HCT116 (cell line): ENCODE measurements at regions not wholly inside any gene's neighbourhood (a gene's known extent, or its start where the extent isn't known, plus 50 kb on each side); places are given as distances from the start of the nearest gene placed in this dataset.

Source experiments
- ATAC-seq: fragments of 200-7000 bp; cut with Tn5 transposase; 2 replicates; pipeline ENCODE4 v1.9.1; 2020; ENCODE audit warnings: mild to moderate bottlenecking, moderate library complexity
- BruUV-seq: library from RNA; stranded (reverse); fragments of 400-500 nt; replicated peaks from 2 replicates; lab custom pipeline; 2021; lab: Mats Ljungman, UMichigan
- CTCF ChIA-PET: fragments of 300-600 bp; sonication (Branson Sonifier 250); formaldehyde crosslinking; loops from one replicate; lab custom pipeline; 2021; ENCODE audit warnings: antibody characterized with exemption; lab: Charles Lee
- POLR2A ChIA-PET: fragments of 300-600, 350-600 bp; sonication (Branson Sonifier 250); formaldehyde crosslinking; loops from one replicate; lab custom pipeline; 2021; ENCODE audit warnings: antibody characterized with exemption; lab: Charles Lee
- RAD21 ChIA-PET, 2 experiments: fragments of 300-600 bp; sonication (Branson Sonifier 250); formaldehyde crosslinking; loops; one replicate each; lab custom pipeline; 2023; ENCODE audit warnings: low total read pairs in 2 of 2; ENCODE audit not compliant: uncharacterized antibody in 2 of 2, unreplicated experiment in 2 of 2, low non-redundant PET in 1 of 2; lab: Charles Lee
- DNase-seq: peaks from one replicate; pipeline ENCODE4 v3.0.0-alpha.2; 2010; ENCODE audit warnings: low read depth, low spot score
- H2AFZ ChIP-seq: fragments of 200-600 bp; shearing (Covaris generic), sonication (generic); 2 replicates; pipeline ENCODE4 v1.6.1; 2017; ENCODE audit warnings: low read depth, mixed run types, mixed read lengths, antibody characterized with exemption, low read length; ENCODE audit not compliant: poor library complexity, severe bottlenecking
- H3K27ac ChIP-seq: 2 replicates; pipeline ENCODE4 v1.5.1; 2012; ENCODE audit warnings: low read depth, low read length
- H3K27me3 ChIP-seq: fragments of 200-600 bp; sonication (generic); 2 replicates; pipeline ENCODE4 v1.6.1; 2016; ENCODE audit warnings: mixed run types, low read length, mixed read lengths; ENCODE audit not compliant: insufficient read depth
- H3K36me3 ChIP-seq, 2 experiments: fragments of 200-500 bp in 1 of 2; fragments of 200-600 bp in 1 of 2; sonication (Bioruptor generic) in 1 of 2; sonication (generic) in 1 of 2; 2 replicates each; pipeline versions ENCODE4 v1.5.1 to v1.6.1; 2014 to 2016; ENCODE audit warnings: low read length in 2 of 2, inconsistent platforms in 1 of 2, mixed read lengths in 1 of 2, mixed run types in 1 of 2; ENCODE audit not compliant: insufficient read depth in 2 of 2, control insufficient read depth in 1 of 2
- H3K4me1 ChIP-seq, 2 experiments: fragments of 200-600 bp in 1 of 2; sonication (generic) in 1 of 2; 2 replicates each; pipeline versions ENCODE4 v1.5.1 to v1.6.1; 2012 to 2017; ENCODE audit warnings: low read length in 2 of 2, inconsistent platforms in 1 of 2, mild to moderate bottlenecking in 1 of 2, mixed read lengths in 1 of 2, mixed run types in 1 of 2, moderate library complexity in 1 of 2; ENCODE audit not compliant: insufficient read depth in 2 of 2, control insufficient read depth in 1 of 2
- H3K4me2 ChIP-seq: fragments of 200-600 bp; sonication (generic); 2 replicates; pipeline ENCODE4 v1.6.1; 2017; ENCODE audit warnings: mixed run types, low read length, mixed read lengths
- H3K4me3 ChIP-seq, 2 experiments: fragments of 200-600 bp in 1 of 2; sonication (generic) in 1 of 2; replicated peaks in 1 of 2; 2 replicates each; pipeline ENCODE4 v1.5.1; 2011 to 2016; ENCODE audit warnings: low read length in 2 of 2, control low read depth in 1 of 2, low read depth in 1 of 2, mild to moderate bottlenecking in 1 of 2, mixed read lengths in 1 of 2, mixed run types in 1 of 2
- H3K79me2 ChIP-seq: fragments of 200-600 bp; sonication (generic); 2 replicates; pipeline ENCODE4 v1.6.1; 2017; ENCODE audit warnings: mild to moderate bottlenecking, mixed run types, low read length, moderate library complexity, mixed read lengths; ENCODE audit not compliant: insufficient read depth
- H3K9ac ChIP-seq: fragments of 200-600 bp; sonication (generic); 2 replicates; pipeline ENCODE4 v1.6.1; 2016; ENCODE audit warnings: low read length, mixed read lengths
- H3K9me2 ChIP-seq: fragments of 200-600 bp; sonication (generic), shearing (Covaris generic); 2 replicates; pipeline ENCODE4 v1.6.1; 2017; ENCODE audit warnings: mixed run types, mild to moderate bottlenecking, moderate library complexity; ENCODE audit not compliant: insufficient read depth
- H3K9me3 ChIP-seq, 2 experiments: fragments of 200-500 bp in 1 of 2; fragments of 200-600 bp in 1 of 2; sonication (Bioruptor generic) in 1 of 2; sonication (generic) in 1 of 2; 2 replicates each; pipeline ENCODE4 v1.6.1; 2014 to 2017; ENCODE audit warnings: low read length in 2 of 2, mixed read lengths in 2 of 2, inconsistent platforms in 1 of 2, low read depth in 1 of 2, mild to moderate bottlenecking in 1 of 2, mixed run types in 1 of 2, moderate library complexity in 1 of 2; ENCODE audit not compliant: control insufficient read depth in 1 of 2, insufficient read depth in 1 of 2
- H4K20me1 ChIP-seq: fragments of 200-600 bp; sonication (generic), shearing (Covaris generic); 2 replicates; pipeline ENCODE4 v1.6.1; 2017; ENCODE audit warnings: mixed run types, mild to moderate bottlenecking, moderate library complexity; ENCODE audit not compliant: insufficient read depth
- CBX3 ChIP-seq: IDR thresholded peaks from 2 replicates; pipeline ENCODE4 v1.6.1; 2012; ENCODE audit warnings: low read depth
- CEBPB ChIP-seq: IDR thresholded peaks from 2 replicates; pipeline ENCODE4 v1.6.1; 2012; ENCODE audit warnings: low read depth
- EGR1 ChIP-seq: IDR thresholded peaks from 2 replicates; pipeline ENCODE4 v1.6.1; 2012; ENCODE audit warnings: low read depth
- ELF1 ChIP-seq: IDR thresholded peaks from 2 replicates; pipeline ENCODE4 v1.6.1; 2012; ENCODE audit warnings: low read depth, borderline replicate concordance
- EZH2 ChIP-seq: fragments of 200-600 bp; sonication (generic); IDR thresholded peaks from 2 replicates; pipeline ENCODE4 v1.6.1; 2017; ENCODE audit warnings: antibody characterized with exemption, mixed run types
- EZH2phosphoT487 ChIP-seq: fragments of 200-600 bp; IDR thresholded peaks from 2 replicates; pipeline ENCODE4 v1.6.1; 2018; ENCODE audit warnings: antibody characterized with exemption, borderline replicate concordance
- FOSL1 ChIP-seq: IDR thresholded peaks from 2 replicates; pipeline ENCODE4 v1.6.1; 2012; ENCODE audit warnings: low read depth
- POLR2A ChIP-seq: IDR thresholded peaks from 2 replicates; pipeline ENCODE4 v1.7.0; 2011; ENCODE audit warnings: borderline replicate concordance; ENCODE audit not compliant: insufficient read depth, insufficient read length; ENCODE audit errors: extremely low read depth
- POLR2AphosphoS5 ChIP-seq: IDR thresholded peaks from 2 replicates; pipeline ENCODE4 v1.6.1; 2011; ENCODE audit warnings: mild to moderate bottlenecking, low read depth, low read length, moderate library complexity
- RAD21 ChIP-seq: IDR thresholded peaks from 2 replicates; pipeline ENCODE4 v1.6.1; 2012; ENCODE audit warnings: low read depth, mild to moderate bottlenecking
- SP1 ChIP-seq: IDR thresholded peaks from 2 replicates; pipeline ENCODE4 v1.6.1; 2012; ENCODE audit warnings: low read depth
- TCF7L2 ChIP-seq: IDR thresholded peaks from 2 replicates; pipeline ENCODE4 v1.7.0; 2011; ENCODE audit warnings: borderline replicate concordance, inconsistent platforms; ENCODE audit not compliant: insufficient read depth, insufficient read length; ENCODE audit errors: extremely low read depth
- ZNF274 ChIP-seq: fragments of 200-500 bp; sonication (Bioruptor generic); IDR thresholded peaks from 2 replicates; pipeline ENCODE4 v1.6.1; 2014; ENCODE audit warnings: mild to moderate bottlenecking, low read depth, low read length, inconsistent platforms
- intact Hi-C: fragments of 100-400 bp; cut with micrococcal nuclease; formaldehyde crosslinking; loops from 2 replicates; pipeline ENCODE4 v1.10.0; 2022
- TF ChIP-seq, protein P1 (sequence below), 3 experiments: fragments of 200-600 bp in 1 of 3; sonication (generic) in 1 of 3; IDR thresholded peaks in 2 of 3; conservative IDR thresholded peaks in 1 of 3; 2 replicates each; pipeline ENCODE4 v1.5.1; 2012 to 2017; ENCODE audit warnings: low read depth in 2 of 3, low read length in 2 of 3, antibody characterized with exemption in 1 of 3, borderline replicate concordance in 1 of 3, control low read depth in 1 of 3, mild to moderate bottlenecking in 1 of 3, mixed read lengths in 1 of 3, mixed run types in 1 of 3, moderate library complexity in 1 of 3; ENCODE audit not compliant: insufficient read depth in 1 of 3
- TF ChIP-seq, protein P2 (sequence below): IDR thresholded peaks from 2 replicates; pipeline ENCODE4 v1.6.1; 2012
- TF ChIP-seq, protein P3 (sequence below): IDR thresholded peaks from 2 replicates; pipeline ENCODE4 v1.6.1; 2012; ENCODE audit warnings: low read depth
- TF ChIP-seq, protein P4 (sequence below): IDR thresholded peaks from 2 replicates; pipeline ENCODE4 v1.6.1; 2012
- TF ChIP-seq, protein P5 (sequence below): IDR thresholded peaks from 2 replicates; pipeline ENCODE4 v1.6.1; 2011; ENCODE audit warnings: mild to moderate bottlenecking, low read length, moderate library complexity; ENCODE audit not compliant: insufficient replicate concordance; ENCODE audit errors: extremely low read depth

DNA sequence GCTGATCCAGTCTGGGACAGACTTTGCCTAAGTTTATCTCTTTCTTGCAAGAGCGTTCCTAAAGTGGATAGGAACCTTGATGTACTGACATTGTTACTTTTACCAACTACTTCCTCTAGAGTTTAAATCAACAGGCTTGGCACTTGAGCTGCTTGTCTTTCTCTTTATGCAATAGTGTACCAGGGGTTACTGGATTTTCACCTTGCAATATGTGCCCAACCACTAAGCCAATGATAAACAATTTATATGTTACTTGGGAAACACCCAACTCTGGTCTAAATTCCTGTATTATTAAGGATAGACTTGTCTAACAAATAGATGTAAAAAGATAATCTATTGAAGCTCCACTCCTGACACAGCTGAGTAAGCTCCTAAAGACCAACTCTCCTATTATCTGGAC, 470.2 kb downstream of the SH2D4B start:
- Histone ChIP-seq H3K36me3 (no peaks in the 10 kb centered on the region), H4K20me1 (no peaks in the 10 kb centered on the region), H3K79me2 (no peaks in the 10 kb centered on the region), H3K9ac (no peak overlapping the region), H3K9me2 (no peaks in the 10 kb centered on the region), H2AFZ (no peak overlapping the region), H3K27ac (no peak overlapping the region), H3K4me2 (no peak overlapping the region), H3K27me3 (no peaks in the 10 kb centered on the region), H3K4me3 (no peak overlapping the region), H3K9me3 (no peaks in the 10 kb centered on the region), H3K4me1 (no peaks in the 10 kb centered on the region)
- intact Hi-C loops = no loop called here
- no peak for ATAC-seq
- no TSS peak for BruUV-seq
- ChIA-PET CTCF (interaction anchor here (0.9 kb wide), 1 partner anchor 62 kb away, joined by 3 read pairs; no protein-coding TSS in a partner anchor), POLR2A (no interaction called here), RAD21 (no interaction called here)
- no peak for DNase-seq
- TF ChIP-seq TCF7L2 = no peak
- TF ChIP-seq, protein P1, sequence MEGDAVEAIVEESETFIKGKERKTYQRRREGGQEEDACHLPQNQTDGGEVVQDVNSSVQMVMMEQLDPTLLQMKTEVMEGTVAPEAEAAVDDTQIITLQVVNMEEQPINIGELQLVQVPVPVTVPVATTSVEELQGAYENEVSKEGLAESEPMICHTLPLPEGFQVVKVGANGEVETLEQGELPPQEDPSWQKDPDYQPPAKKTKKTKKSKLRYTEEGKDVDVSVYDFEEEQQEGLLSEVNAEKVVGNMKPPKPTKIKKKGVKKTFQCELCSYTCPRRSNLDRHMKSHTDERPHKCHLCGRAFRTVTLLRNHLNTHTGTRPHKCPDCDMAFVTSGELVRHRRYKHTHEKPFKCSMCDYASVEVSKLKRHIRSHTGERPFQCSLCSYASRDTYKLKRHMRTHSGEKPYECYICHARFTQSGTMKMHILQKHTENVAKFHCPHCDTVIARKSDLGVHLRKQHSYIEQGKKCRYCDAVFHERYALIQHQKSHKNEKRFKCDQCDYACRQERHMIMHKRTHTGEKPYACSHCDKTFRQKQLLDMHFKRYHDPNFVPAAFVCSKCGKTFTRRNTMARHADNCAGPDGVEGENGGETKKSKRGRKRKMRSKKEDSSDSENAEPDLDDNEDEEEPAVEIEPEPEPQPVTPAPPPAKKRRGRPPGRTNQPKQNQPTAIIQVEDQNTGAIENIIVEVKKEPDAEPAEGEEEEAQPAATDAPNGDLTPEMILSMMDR (IDR thresholded peaks at IDR 0.05 in 2 of 3, conservative IDR thresholded peaks at IDR 0.05 in 1 of 3; ENCODE audit: borderline replicate concordance in 1 of 3, insufficient read depth in 1 of 3, low read depth in 2 of 3, low read length in 2 of 3) = no peak
- no peak for TF ChIP-seq POLR2A
- TF ChIP-seq, protein P2, sequence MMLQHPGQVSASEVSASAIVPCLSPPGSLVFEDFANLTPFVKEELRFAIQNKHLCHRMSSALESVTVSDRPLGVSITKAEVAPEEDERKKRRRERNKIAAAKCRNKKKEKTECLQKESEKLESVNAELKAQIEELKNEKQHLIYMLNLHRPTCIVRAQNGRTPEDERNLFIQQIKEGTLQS = no peak
- no peak for TF ChIP-seq ELF1
- TF ChIP-seq, protein P3, sequence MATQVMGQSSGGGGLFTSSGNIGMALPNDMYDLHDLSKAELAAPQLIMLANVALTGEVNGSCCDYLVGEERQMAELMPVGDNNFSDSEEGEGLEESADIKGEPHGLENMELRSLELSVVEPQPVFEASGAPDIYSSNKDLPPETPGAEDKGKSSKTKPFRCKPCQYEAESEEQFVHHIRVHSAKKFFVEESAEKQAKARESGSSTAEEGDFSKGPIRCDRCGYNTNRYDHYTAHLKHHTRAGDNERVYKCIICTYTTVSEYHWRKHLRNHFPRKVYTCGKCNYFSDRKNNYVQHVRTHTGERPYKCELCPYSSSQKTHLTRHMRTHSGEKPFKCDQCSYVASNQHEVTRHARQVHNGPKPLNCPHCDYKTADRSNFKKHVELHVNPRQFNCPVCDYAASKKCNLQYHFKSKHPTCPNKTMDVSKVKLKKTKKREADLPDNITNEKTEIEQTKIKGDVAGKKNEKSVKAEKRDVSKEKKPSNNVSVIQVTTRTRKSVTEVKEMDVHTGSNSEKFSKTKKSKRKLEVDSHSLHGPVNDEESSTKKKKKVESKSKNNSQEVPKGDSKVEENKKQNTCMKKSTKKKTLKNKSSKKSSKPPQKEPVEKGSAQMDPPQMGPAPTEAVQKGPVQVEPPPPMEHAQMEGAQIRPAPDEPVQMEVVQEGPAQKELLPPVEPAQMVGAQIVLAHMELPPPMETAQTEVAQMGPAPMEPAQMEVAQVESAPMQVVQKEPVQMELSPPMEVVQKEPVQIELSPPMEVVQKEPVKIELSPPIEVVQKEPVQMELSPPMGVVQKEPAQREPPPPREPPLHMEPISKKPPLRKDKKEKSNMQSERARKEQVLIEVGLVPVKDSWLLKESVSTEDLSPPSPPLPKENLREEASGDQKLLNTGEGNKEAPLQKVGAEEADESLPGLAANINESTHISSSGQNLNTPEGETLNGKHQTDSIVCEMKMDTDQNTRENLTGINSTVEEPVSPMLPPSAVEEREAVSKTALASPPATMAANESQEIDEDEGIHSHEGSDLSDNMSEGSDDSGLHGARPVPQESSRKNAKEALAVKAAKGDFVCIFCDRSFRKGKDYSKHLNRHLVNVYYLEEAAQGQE = no peak
- no peak for TF ChIP-seq EZH2phosphoT487
- TF ChIP-seq EGR1 = no peak
- TF ChIP-seq, protein P4, sequence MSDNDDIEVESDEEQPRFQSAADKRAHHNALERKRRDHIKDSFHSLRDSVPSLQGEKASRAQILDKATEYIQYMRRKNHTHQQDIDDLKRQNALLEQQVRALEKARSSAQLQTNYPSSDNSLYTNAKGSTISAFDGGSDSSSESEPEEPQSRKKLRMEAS = no peak
- no peak for TF ChIP-seq FOSL1
- no peak for TF ChIP-seq POLR2AphosphoS5
- no peak for TF ChIP-seq SP1
- no peak for TF ChIP-seq RAD21
- no peak for TF ChIP-seq ZNF274
- TF ChIP-seq EZH2 = no peak
- no peak for TF ChIP-seq CBX3
- no peak for TF ChIP-seq CEBPB
- TF ChIP-seq, protein P5, sequence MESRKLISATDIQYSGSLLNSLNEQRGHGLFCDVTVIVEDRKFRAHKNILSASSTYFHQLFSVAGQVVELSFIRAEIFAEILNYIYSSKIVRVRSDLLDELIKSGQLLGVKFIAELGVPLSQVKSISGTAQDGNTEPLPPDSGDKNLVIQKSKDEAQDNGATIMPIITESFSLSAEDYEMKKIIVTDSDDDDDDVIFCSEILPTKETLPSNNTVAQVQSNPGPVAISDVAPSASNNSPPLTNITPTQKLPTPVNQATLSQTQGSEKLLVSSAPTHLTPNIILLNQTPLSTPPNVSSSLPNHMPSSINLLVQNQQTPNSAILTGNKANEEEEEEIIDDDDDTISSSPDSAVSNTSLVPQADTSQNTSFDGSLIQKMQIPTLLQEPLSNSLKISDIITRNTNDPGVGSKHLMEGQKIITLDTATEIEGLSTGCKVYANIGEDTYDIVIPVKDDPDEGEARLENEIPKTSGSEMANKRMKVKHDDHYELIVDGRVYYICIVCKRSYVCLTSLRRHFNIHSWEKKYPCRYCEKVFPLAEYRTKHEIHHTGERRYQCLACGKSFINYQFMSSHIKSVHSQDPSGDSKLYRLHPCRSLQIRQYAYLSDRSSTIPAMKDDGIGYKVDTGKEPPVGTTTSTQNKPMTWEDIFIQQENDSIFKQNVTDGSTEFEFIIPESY = no peak
